GM19455 (cell line): ENCODE measurements at regions not wholly inside any gene's neighbourhood (a gene's known extent, or its start where the extent isn't known, plus 50 kb on each side); places are given as distances from the start of the nearest gene placed in this dataset.

Experiments
- ATAC-seq: cut with Tn5 transposase; IDR thresholded peaks from one replicate; pipeline ENCODE4 v1.9.1; 2021; ENCODE audit not compliant: unreplicated experiment

GRCh38 chr1:229952670-229953520 lies 114.1 kb upstream of the GALNT2 start:
- ATAC-seq, result no peak

- ATAC-seq, result no peak
Observed at GRCh38 chr1:229953736-229954326, 113.2 kb upstream of the GALNT2 start.

GRCh38 chr1:229964281-229964680 lies 102.8 kb upstream of the GALNT2 start:
- no peak for ATAC-seq

- ATAC-seq, result no peak
Observed at GRCh38 chr1:229970714-229971113, 96.3 kb upstream of the GALNT2 start.

GRCh38 chr1:229971141-229971540 lies 95.9 kb upstream of the GALNT2 start:
- no peak for ATAC-seq

- no peak for ATAC-seq
Observed at GRCh38 chr1:229972600-229973296, 94.3 kb upstream of the GALNT2 start.

GRCh38 chr1:229973297-229973612 lies 93.8 kb upstream of the GALNT2 start:
- ATAC-seq, result no peak

- no peak for ATAC-seq
Observed at GRCh38 chr1:229975047-229975446, 92.0 kb upstream of the GALNT2 start.

GRCh38 chr1:229980009-229980408 lies 87.0 kb upstream of the GALNT2 start:
- ATAC-seq, result no peak

GRCh38 chr1:229981736-229982135 lies 85.3 kb upstream of the GALNT2 start:
- no peak for ATAC-seq

GRCh38 chr1:229984310-229984991 lies 82.6 kb upstream of the GALNT2 start:
- ATAC-seq, result no peak

GRCh38 chr1:229984992-229985612 lies 81.9 kb upstream of the GALNT2 start:
- no peak for ATAC-seq

GRCh38 chr1:229985613-229986010 lies 81.4 kb upstream of the GALNT2 start:
- ATAC-seq, result no peak

GRCh38 chr1:229986737-229987337 lies 80.2 kb upstream of the GALNT2 start:
- ATAC-seq, result no peak

- no peak for ATAC-seq
Observed at GRCh38 chr1:229987953-229988352, 79.1 kb upstream of the GALNT2 start.

- no peak for ATAC-seq
Observed at GRCh38 chr1:229988534-229988933, 78.5 kb upstream of the GALNT2 start.

- ATAC-seq, result no peak
Observed at GRCh38 chr1:229989591-229990248, 77.3 kb upstream of the GALNT2 start.

- ATAC-seq, result no peak
Observed at GRCh38 chr1:229990326-229990725, 76.7 kb upstream of the GALNT2 start.

- ATAC-seq, result no peak
Observed at GRCh38 chr1:229991104-229991513, 75.9 kb upstream of the GALNT2 start.

GRCh38 chr1:229991724-229992333 lies 75.2 kb upstream of the GALNT2 start:
- ATAC-seq, result no peak
